ENCODE measurements at regions not wholly inside any gene's neighbourhood (a gene's known extent, or its start where the extent isn't known, plus 50 kb on each side); places are given as distances from the start of the nearest gene placed in this dataset.

- DNase-seq, result no peak
- Histone ChIP-seq H3K4me3 (no peak overlapping the region), H3K36me3 (no peaks in the 10 kb centered on the region), H3K9me3 (replicated peaks) (no peaks in the 10 kb centered on the region), H3K4me1 (no peaks in the 10 kb centered on the region), H3K27ac (no peak overlapping the region), H3K27me3 (no peaks in the 10 kb centered on the region)
Measured at GRCh38 chr2:181114021-181114420, 133.6 kb downstream of the UBE2E3 start.

- no peak for DNase-seq
- H3K27ac ChIP-seq, result no peak overlapping the region
- no peaks in the 10 kb centered on the region for H3K4me1 ChIP-seq
- no peaks in the 10 kb centered on the region for H3K36me3 ChIP-seq
- no peaks in the 10 kb centered on the region for H3K9me3 ChIP-seq (replicated peaks)
- no peaks in the 10 kb centered on the region for H3K27me3 ChIP-seq
- H3K4me3 ChIP-seq, result no peak overlapping the region
Measured at GRCh38 chr2:181116261-181116660, 135.9 kb downstream of the UBE2E3 start.

GRCh38 chr2:181117206-181117925 lies 137.0 kb downstream of the UBE2E3 start:
- no peak for DNase-seq
- Histone ChIP-seq H3K9me3 (replicated peaks) (no peaks in the 10 kb centered on the region), H3K27me3 (no peaks in the 10 kb centered on the region), H3K4me1 (peaks cover under 1% of the 10 kb centered on the region; the same call in 1 of the 2 replicates), H3K27ac (no peak overlapping the region), H3K4me3 (no peak overlapping the region), H3K36me3 (no peaks in the 10 kb centered on the region)

- no peak overlapping the region for H3K4me3 ChIP-seq
- 0 out of 2 replicates have a peak, but pooled peaks cover 4% of the 10 kb centered on the region for H3K9me3 ChIP-seq (replicated peaks)
- DNase-seq, result no peak
- peaks cover 5% of the 10 kb centered on the region; the same call in 1 of the 2 replicates for H3K4me1 ChIP-seq
- no peak overlapping the region for H3K27ac ChIP-seq
- H3K27me3 ChIP-seq, result no peaks in the 10 kb centered on the region
- no peaks in the 10 kb centered on the region for H3K36me3 ChIP-seq
Measured at GRCh38 chr2:181120625-181121024, 140.2 kb downstream of the UBE2E3 start.

- Histone ChIP-seq H3K27ac (no peak overlapping the region), H3K4me3 (no peak overlapping the region), H3K27me3 (no peaks in the 10 kb centered on the region), H3K4me1 (peaks cover 5% of the 10 kb centered on the region; the same call in 1 of the 2 replicates), H3K9me3 (replicated peaks) (0 out of 2 replicates have a peak, but pooled peaks cover 4% of the 10 kb centered on the region), H3K36me3 (no peaks in the 10 kb centered on the region)
- DNase-seq, result no peak
Measured at GRCh38 chr2:181121996-181122395, 141.6 kb downstream of the UBE2E3 start.

- Histone ChIP-seq H3K9me3 (replicated peaks) (0 out of 2 replicates have a peak, but pooled peaks cover 4% of the 10 kb centered on the region), H3K27me3 (no peaks in the 10 kb centered on the region), H3K36me3 (no peaks in the 10 kb centered on the region), H3K4me3 (no peak overlapping the region), H3K27ac (no peak overlapping the region), H3K4me1 (peaks cover 5% of the 10 kb centered on the region; the same call in 1 of the 2 replicates)
- DNase-seq, result peak in 1 of 2 experiments; percentile 29
Measured at GRCh38 chr2:181122601-181123000, 142.2 kb downstream of the UBE2E3 start.

GRCh38 chr2:181123798-181124231 lies 143.4 kb downstream of the UBE2E3 start:
- Histone ChIP-seq H3K9me3 (replicated peaks) (0 out of 2 replicates have a peak, but pooled peaks cover 4% of the 10 kb centered on the region), H3K36me3 (no peaks in the 10 kb centered on the region), H3K27me3 (no peaks in the 10 kb centered on the region), H3K27ac (no peak overlapping the region), H3K4me1 (peaks cover 5% of the 10 kb centered on the region; the same call in 1 of the 2 replicates), H3K4me3 (no peak overlapping the region)
- peak in 1 of 2 experiments; percentile 7 for DNase-seq

- Histone ChIP-seq H3K9me3 (replicated peaks) (0 out of 2 replicates have a peak, but pooled peaks cover 4% of the 10 kb centered on the region), H3K27me3 (no peaks in the 10 kb centered on the region), H3K4me3 (no peak overlapping the region), H3K27ac (no peak overlapping the region), H3K4me1 (peaks cover 5% of the 10 kb centered on the region; the same call in 1 of the 2 replicates), H3K36me3 (no peaks in the 10 kb centered on the region)
- no peak for DNase-seq
Measured at GRCh38 chr2:181124497-181124896, 144.1 kb downstream of the UBE2E3 start.

GRCh38 chr2:181125359-181125758 lies 145.0 kb downstream of the UBE2E3 start:
- H3K27ac ChIP-seq, result no peak overlapping the region
- no peak for DNase-seq
- H3K36me3 ChIP-seq, result no peaks in the 10 kb centered on the region
- H3K4me3 ChIP-seq, result no peak overlapping the region
- H3K4me1 ChIP-seq, result peaks cover 5% of the 10 kb centered on the region; the same call in 1 of the 2 replicates
- 0 out of 2 replicates have a peak, but pooled peaks cover 4% of the 10 kb centered on the region for H3K9me3 ChIP-seq (replicated peaks)
- H3K27me3 ChIP-seq, result no peaks in the 10 kb centered on the region

- Histone ChIP-seq H3K36me3 (no peaks in the 10 kb centered on the region), H3K27ac (no peak overlapping the region), H3K27me3 (no peaks in the 10 kb centered on the region), H3K4me1 (peaks cover 5% of the 10 kb centered on the region; the same call in 1 of the 2 replicates), H3K4me3 (no peak overlapping the region), H3K9me3 (replicated peaks) (0 out of 2 replicates have a peak, but pooled peaks cover 4% of the 10 kb centered on the region)
- DNase-seq, result no peak
Measured at GRCh38 chr2:181126311-181126868, 146.0 kb downstream of the UBE2E3 start.

- no peaks in the 10 kb centered on the region for H3K4me1 ChIP-seq
- H3K27ac ChIP-seq, result no peak overlapping the region
- no peaks in the 10 kb centered on the region for H3K36me3 ChIP-seq
- no peak overlapping the region for H3K4me3 ChIP-seq
- no peaks in the 10 kb centered on the region for H3K9me3 ChIP-seq (replicated peaks)
- H3K27me3 ChIP-seq, result no peaks in the 10 kb centered on the region
- no peak for DNase-seq
Measured at GRCh38 chr2:181128199-181128598, 147.8 kb downstream of the UBE2E3 start.

GRCh38 chr2:181129364-181130056 lies 149.1 kb downstream of the UBE2E3 start:
- no peaks in the 10 kb centered on the region for H3K27me3 ChIP-seq
- no peak overlapping the region for H3K4me3 ChIP-seq
- no peak for DNase-seq
- no peaks in the 10 kb centered on the region for H3K36me3 ChIP-seq
- no peaks in the 10 kb centered on the region for H3K4me1 ChIP-seq
- no peaks in the 10 kb centered on the region for H3K9me3 ChIP-seq (replicated peaks)
- H3K27ac ChIP-seq, result no peak overlapping the region

- Histone ChIP-seq H3K27ac (no peak overlapping the region), H3K4me3 (no peak overlapping the region), H3K9me3 (replicated peaks) (no peaks in the 10 kb centered on the region), H3K27me3 (no peaks in the 10 kb centered on the region), H3K36me3 (no peaks in the 10 kb centered on the region), H3K4me1 (no peaks in the 10 kb centered on the region)
- no peak for DNase-seq
Measured at GRCh38 chr2:181130686-181131085, 150.3 kb downstream of the UBE2E3 start.

- no peak for DNase-seq
- Histone ChIP-seq H3K27ac (no peak overlapping the region), H3K4me3 (no peak overlapping the region), H3K9me3 (replicated peaks) (no peaks in the 10 kb centered on the region), H3K36me3 (no peaks in the 10 kb centered on the region), H3K27me3 (no peaks in the 10 kb centered on the region), H3K4me1 (no peaks in the 10 kb centered on the region)
Measured at GRCh38 chr2:181131584-181131983, 151.2 kb downstream of the UBE2E3 start.

- no peak for DNase-seq
- no peak overlapping the region for H3K27ac ChIP-seq
- no peaks in the 10 kb centered on the region for H3K27me3 ChIP-seq
- H3K9me3 ChIP-seq (replicated peaks), result no peaks in the 10 kb centered on the region
- no peak overlapping the region for H3K4me3 ChIP-seq
- no peaks in the 10 kb centered on the region for H3K4me1 ChIP-seq
- H3K36me3 ChIP-seq, result no peaks in the 10 kb centered on the region
Measured at GRCh38 chr2:181138816-181139215, 158.4 kb downstream of the UBE2E3 start.

All from SJCRH30 (cell line).